H1 (cell line): ENCODE measurements at regions not wholly inside any gene's neighbourhood (a gene's known extent, or its start where the extent isn't known, plus 50 kb on each side); places are given as distances from the start of the nearest gene placed in this dataset.
A peak's percentile ranks its signal among the peaks of the same experiment; 100 is the strongest.

Experiments
- CTCF ChIA-PET: fragments of 300-600 bp; sonication (Branson Sonifier 250); formaldehyde crosslinking; loops from one replicate; lab custom pipeline; 2021; ENCODE audit not compliant: partially characterized antibody; lab: Charles Lee
- POLR2A ChIA-PET: fragments of 300-600 bp; sonication (Branson Sonifier 250); formaldehyde crosslinking; loops from one replicate; lab custom pipeline; 2021; ENCODE audit warnings: inconsistent platforms; ENCODE audit not compliant: partially characterized antibody; lab: Charles Lee
- DNase-seq, 2 experiments: peaks; one replicate each; pipeline versions ENCODE4 v3.0.0 to v3.0.0-alpha.2; 2010 to 2022; ENCODE audit warnings: low spot score in 2 of 2, low read depth in 1 of 2, mixed read lengths in 1 of 2
- FAIRE-seq: peaks from 2 replicates; lab custom pipeline; 2011; peaks lifted over from hg19 to GRCh38; lab: Jason Lieb, UNC
- H2AFZ ChIP-seq: 2 replicates; pipeline ENCODE4 v1.8.1; 2012; ENCODE audit warnings: low read length, inconsistent platforms
- H2AK5ac ChIP-seq: 2 replicates; pipeline ENCODE4 v1.6.1; 2013; ENCODE audit warnings: low read depth, low read length
- H2BK120ac ChIP-seq: replicated peaks from 2 replicates; pipeline ENCODE3; 2013; ENCODE audit warnings: low read depth, low read length, inconsistent platforms
- H2BK12ac ChIP-seq: 2 replicates; pipeline ENCODE4 v1.6.1; 2013; ENCODE audit warnings: low read depth, low read length
- H2BK15ac ChIP-seq: 2 replicates; pipeline ENCODE4 v1.6.1; 2013; ENCODE audit warnings: low read length
- H2BK20ac ChIP-seq: 2 replicates; pipeline ENCODE4 v1.6.1; 2013; ENCODE audit warnings: low read length
- H2BK5ac ChIP-seq: 2 replicates; pipeline ENCODE4 v1.6.1; 2013; ENCODE audit warnings: low read depth, low read length
- H3K14ac ChIP-seq: 2 replicates; pipeline ENCODE4 v1.6.1; 2013; ENCODE audit warnings: inconsistent platforms; ENCODE audit not compliant: insufficient read length
- H3K18ac ChIP-seq: 2 replicates; pipeline ENCODE4 v1.6.1; 2013; ENCODE audit warnings: low read length; ENCODE audit errors: extremely low read depth
- H3K23ac ChIP-seq: 2 replicates; pipeline ENCODE4 v1.6.1; 2013; ENCODE audit warnings: inconsistent platforms; ENCODE audit not compliant: insufficient read length
- H3K23me2 ChIP-seq: 2 replicates; pipeline ENCODE4 v1.6.1; 2013; ENCODE audit warnings: low read depth, low read length
- H3K27ac ChIP-seq: 2 replicates; pipeline ENCODE4 v1.6.1; 2011; ENCODE audit warnings: low read depth, low read length, inconsistent platforms
- H3K27me3 ChIP-seq, 4 experiments: replicated peaks in 1 of 4; 1 replicate in 1 of 4; 2 replicates in 3 of 4; pipeline versions ENCODE4 v1.6.1 to v1.8.1; 2011 to 2013; ENCODE audit warnings: low read length in 3 of 4, mild to moderate bottlenecking in 3 of 4, inconsistent platforms in 2 of 4, mixed read lengths in 2 of 4, moderate library complexity in 1 of 4; ENCODE audit not compliant: control insufficient read depth in 3 of 4, insufficient read depth in 3 of 4; ENCODE audit errors: extremely low read depth in 1 of 4
- H3K36me3 ChIP-seq, 4 experiments: 2 replicates each; pipeline versions ENCODE4 v1.6.1 to v1.8.1; 2011 to 2013; ENCODE audit warnings: mild to moderate bottlenecking in 4 of 4, low read length in 3 of 4, moderate library complexity in 2 of 4, control low read depth in 1 of 4, inconsistent platforms in 1 of 4; ENCODE audit not compliant: insufficient read depth in 4 of 4, control insufficient read depth in 2 of 4
- H3K4ac ChIP-seq: replicated peaks from 2 replicates; pipeline ENCODE3; 2013; ENCODE audit warnings: low read length, low read depth, mixed read lengths, inconsistent platforms; ENCODE audit not compliant: insufficient read length
- H3K4me1 ChIP-seq, 4 experiments: replicated peaks in 1 of 4; 1 replicate in 1 of 4; 2 replicates in 3 of 4; pipeline versions ENCODE4 v1.6.1 to v1.8.1; 2011 to 2013; ENCODE audit warnings: low read length in 3 of 4, inconsistent platforms in 2 of 4, mixed read lengths in 1 of 4; ENCODE audit not compliant: insufficient read depth in 4 of 4, control insufficient read depth in 3 of 4
- H3K4me2 ChIP-seq, 2 experiments: 2 replicates each; pipeline versions ENCODE4 v1.6.1 to v1.8.1; 2011 to 2013; ENCODE audit warnings: low read depth in 2 of 2, low read length in 2 of 2, control low read depth in 1 of 2, inconsistent platforms in 1 of 2, mild to moderate bottlenecking in 1 of 2; ENCODE audit not compliant: insufficient read depth in 1 of 2
- H3K4me3 ChIP-seq, 4 experiments: fragments of 200-600, 300-600 bp in 1 of 4; sonication (generic), shearing (Covaris generic), sonication (Bioruptor Twin) in 1 of 4; 2 replicates each; pipeline versions ENCODE4 v1.5.1 to v1.8.1; 2011 to 2016; ENCODE audit warnings: low read length in 4 of 4, low read depth in 3 of 4, control low read depth in 2 of 4, inconsistent platforms in 2 of 4, mild to moderate bottlenecking in 2 of 4, mixed read lengths in 1 of 4, moderate library complexity in 1 of 4; ENCODE audit not compliant: insufficient read depth in 2 of 4; ENCODE audit errors: extremely low read depth in 1 of 4
- H3K56ac ChIP-seq: replicated peaks from 2 replicates; pipeline ENCODE3; 2013; ENCODE audit warnings: low read depth, mild to moderate bottlenecking, mixed read lengths, low read length, inconsistent platforms; ENCODE audit not compliant: insufficient read length
- H3K79me1 ChIP-seq: 2 replicates; pipeline ENCODE4 v1.6.1; 2013; ENCODE audit warnings: low read depth, low read length, control low read depth
- H3K79me2 ChIP-seq, 2 experiments: 2 replicates each; pipeline versions ENCODE4 v1.6.1 to v1.8.1; 2012 to 2013; ENCODE audit warnings: low read length in 2 of 2, mild to moderate bottlenecking in 2 of 2, inconsistent platforms in 1 of 2; ENCODE audit not compliant: insufficient read depth in 2 of 2, control insufficient read depth in 1 of 2
- H3K9ac ChIP-seq, 4 experiments: replicated peaks in 1 of 4; 1 replicate in 1 of 4; 2 replicates in 3 of 4; pipeline versions ENCODE4 v1.6.1 to v1.8.1; 2011 to 2013; ENCODE audit warnings: low read depth in 3 of 4, low read length in 3 of 4, control low read depth in 2 of 4, mild to moderate bottlenecking in 2 of 4, moderate library complexity in 2 of 4, inconsistent platforms in 1 of 4; ENCODE audit errors: extremely low read depth in 1 of 4
- H3K9me3 ChIP-seq, 2 experiments: 2 replicates each; pipeline versions ENCODE4 v1.6.1 to v1.8.1; 2012 to 2013; ENCODE audit warnings: mild to moderate bottlenecking in 2 of 2, moderate library complexity in 2 of 2, control low read depth in 1 of 2, inconsistent platforms in 1 of 2, low read depth in 1 of 2, low read length in 1 of 2, mixed read lengths in 1 of 2; ENCODE audit not compliant: insufficient read depth in 2 of 2
- H4K20me1 ChIP-seq, 2 experiments: replicated peaks in 1 of 2; 2 replicates each; pipeline versions ENCODE3 to v1.8.1; 2011 to 2013; ENCODE audit warnings: inconsistent platforms in 2 of 2, low read length in 2 of 2, mild to moderate bottlenecking in 1 of 2; ENCODE audit not compliant: insufficient read depth in 2 of 2, control insufficient read depth in 1 of 2
- H4K5ac ChIP-seq: 2 replicates; pipeline ENCODE4 v1.6.1; 2013; ENCODE audit warnings: low read length, low read depth, mixed read lengths, inconsistent platforms; ENCODE audit not compliant: insufficient read length
- H4K8ac ChIP-seq: 2 replicates; pipeline ENCODE4 v1.8.0; 2013; ENCODE audit warnings: mild to moderate bottlenecking, moderate library complexity, low read length, inconsistent platforms; ENCODE audit not compliant: insufficient read depth; ENCODE audit errors: extremely low read depth
- H4K91ac ChIP-seq: replicated peaks from 2 replicates; pipeline ENCODE3; 2013; ENCODE audit warnings: low read length, mixed read lengths, inconsistent platforms; ENCODE audit not compliant: insufficient read length
- CEBPB ChIP-seq: IDR thresholded peaks from 2 replicates; pipeline ENCODE4 v1.6.1; 2012; ENCODE audit warnings: low read depth, low read length
- JUN ChIP-seq: IDR thresholded peaks from 2 replicates; pipeline ENCODE4 v1.6.1; 2011; ENCODE audit warnings: low read depth, mild to moderate bottlenecking, improper control_type of control experiment, low read length
- MAFK ChIP-seq: IDR thresholded peaks from 2 replicates; pipeline ENCODE4 v1.6.1; 2012; ENCODE audit warnings: low read depth, mild to moderate bottlenecking, improper control_type of control experiment, low read length
- PHF8 ChIP-seq: fragments of 200-600 bp; sonication (generic); conservative IDR thresholded peaks from 2 replicates; pipeline ENCODE4 v1.7.1; 2012; ENCODE audit warnings: low read depth, mild to moderate bottlenecking, inconsistent platforms, low read length, moderate library complexity
- WGBS, 2 experiments: shearing (Covaris generic) in 1 of 2; methylation state at CpG; one replicate each; pipeline versions ENCODE4 v1.1.6 to v1.1.7; 2013 to 2015; ENCODE audit warnings: low lambda C conversion rate in 2 of 2, mixed read lengths in 2 of 2, inconsistent platforms in 1 of 2, low coverage in 1 of 2, missing lambda C conversion rate in 1 of 2; ENCODE audit not compliant: insufficient replicate concordance in 2 of 2, insufficient coverage in 1 of 2, insufficient read length in 1 of 2; ENCODE audit errors: extremely low coverage in 1 of 2, missing lambda C conversion rate in 1 of 2; 5-methylcytosine and 5-hydroxymethylcytosine counted together

DNA sequence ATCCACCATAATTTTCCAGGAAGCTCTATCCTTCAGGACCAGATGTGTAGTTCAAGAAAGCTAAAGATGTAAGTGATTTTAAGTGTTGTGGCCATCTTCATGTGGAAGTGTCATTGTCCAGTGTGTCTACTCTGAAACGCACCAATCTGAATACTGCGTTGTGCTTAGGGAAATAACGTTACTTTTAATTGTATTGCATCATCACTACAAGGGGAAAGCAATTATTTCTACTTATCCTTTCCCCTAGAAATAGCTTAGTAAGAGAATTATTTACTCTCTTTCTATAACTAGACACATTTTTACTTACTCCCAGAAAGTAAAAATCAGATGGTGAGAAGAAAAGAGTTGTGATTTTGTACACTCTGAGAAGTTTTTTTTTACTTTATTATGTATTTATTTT is 102.4 kb upstream of the DLGAP1 start:
- no peak overlapping the region for H2BK120ac ChIP-seq
- no peak overlapping the region for H3K18ac ChIP-seq
- no peaks in the 10 kb centered on the region for H4K20me1 ChIP-seq
- H3K4me3 ChIP-seq, result no peak overlapping the region
- no peak overlapping the region for H3K9ac ChIP-seq
- no peak overlapping the region for H3K56ac ChIP-seq
- H3K79me2 ChIP-seq, result no peaks in the 10 kb centered on the region
- no peak overlapping the region for H3K27ac ChIP-seq
- no peak overlapping the region for H4K8ac ChIP-seq
- no peak overlapping the region for H2BK12ac ChIP-seq
- no peak overlapping the region for H3K14ac ChIP-seq
- POLR2A ChIA-PET, result no interaction called here
- 0 out of 4 replicates have a peak, but pooled peaks cover 0 to 4% of the 10 kb centered on the region in 2 experiments for H3K9me3 ChIP-seq
- H4K91ac ChIP-seq, result no peak overlapping the region
- H2BK20ac ChIP-seq, result no peak overlapping the region
- FAIRE-seq (no peak), DNase-seq (no peak)
- no peak overlapping the region for H4K5ac ChIP-seq
- 85% methylated on average over 3 of the region's 3 CpGs; no CpG with 5 or more reads in 1 of the 2 experiments for WGBS, 2 experiments
- no peaks in the 10 kb centered on the region for H3K36me3 ChIP-seq
- no peak overlapping the region for H2AFZ ChIP-seq
- no peak overlapping the region for H2AK5ac ChIP-seq
- H3K4me2 ChIP-seq, result no peak overlapping the region
- H3K4ac ChIP-seq, result no peak overlapping the region
- H3K23me2 ChIP-seq, result no peaks in the 10 kb centered on the region
- no peaks in the 10 kb centered on the region for H3K4me1 ChIP-seq
- TF ChIP-seq CEBPB (peak; percentile 10; the same call in 1 of the 2 replicates), JUN (no peak), MAFK (no peak), PHF8 (no peak)
- CTCF ChIA-PET, result no interaction called here
- H2BK5ac ChIP-seq, result no peak overlapping the region
- no peak overlapping the region for H3K23ac ChIP-seq
- H3K79me1 ChIP-seq, result no peaks in the 10 kb centered on the region
- no peak overlapping the region; the same call in 1 of the 2 replicates for H2BK15ac ChIP-seq
- no peaks in the 10 kb centered on the region for H3K27me3 ChIP-seq
